Neural cell (in vitro differentiated cells): ENCODE measurements at regions not wholly inside any gene's neighbourhood (a gene's known extent, or its start where the extent isn't known, plus 50 kb on each side); places are given as distances from the start of the nearest gene placed in this dataset.

ENCODE experiments used
- H2AFZ ChIP-seq: fragments of 200-600, 300-800 bp; sonication (generic), shearing (Covaris generic); 2 replicates; pipeline ENCODE4 v1.6.0; 2014; ENCODE audit warnings: low read depth, mild to moderate bottlenecking, antibody characterized with exemption, low read length, moderate library complexity
- H3F3A ChIP-seq: fragments of 200-600 bp; shearing (Covaris generic); 2 replicates; pipeline ENCODE4 v1.6.1; 2016; ENCODE audit warnings: mild to moderate bottlenecking, moderate library complexity, mixed read lengths, antibody characterized with exemption, low read length; ENCODE audit not compliant: insufficient read depth, poor library complexity, severe bottlenecking
- H3K27ac ChIP-seq: fragments of 200-600, 300-800 bp; sonication (generic), shearing (Covaris generic); 2 replicates; pipeline ENCODE4 v1.5.1; 2014; ENCODE audit warnings: mild to moderate bottlenecking, low read length, moderate library complexity
- H3K27me3 ChIP-seq: fragments of 300-800, 200-600 bp; sonication (generic), shearing (Covaris generic); 2 replicates; pipeline ENCODE4 v1.6.0; 2014; ENCODE audit warnings: mild to moderate bottlenecking, low read depth, low read length, moderate library complexity; ENCODE audit not compliant: insufficient read depth
- H3K36me3 ChIP-seq: fragments of 300-800, 200-600 bp; sonication (generic), shearing (Covaris generic); 2 replicates; pipeline ENCODE4 v1.5.1; 2014; ENCODE audit warnings: mild to moderate bottlenecking, antibody characterized with exemption, low read length, moderate library complexity; ENCODE audit not compliant: insufficient read depth
- H3K4me2 ChIP-seq: fragments of 300-800, 200-600 bp; sonication (generic), shearing (Covaris generic); 2 replicates; pipeline ENCODE4 v1.6.0; 2014; ENCODE audit warnings: mild to moderate bottlenecking, low read length
- H3K4me3 ChIP-seq: fragments of 300-800, 200-600 bp; sonication (generic), shearing (Covaris generic); 2 replicates; pipeline ENCODE4 v1.5.1; 2014; ENCODE audit warnings: mild to moderate bottlenecking, low read length, moderate library complexity
- H3K79me2 ChIP-seq: fragments of 200-600 bp; shearing (Covaris generic); replicated peaks from 2 replicates; pipeline ENCODE4 v1.6.0; 2014; ENCODE audit warnings: mild to moderate bottlenecking, low read length, moderate library complexity; ENCODE audit not compliant: insufficient read depth
- H3K9ac ChIP-seq: fragments of 300-800, 200-600 bp; sonication (generic), shearing (Covaris generic); 2 replicates; pipeline ENCODE4 v1.6.1; 2016; ENCODE audit warnings: mild to moderate bottlenecking, low read length, mixed read lengths
- H3K9me2 ChIP-seq: fragments of 200-600 bp; shearing (Covaris generic); 2 replicates; pipeline ENCODE4 v1.6.1; 2016; ENCODE audit warnings: mild to moderate bottlenecking, low read length, mixed read lengths; ENCODE audit not compliant: insufficient read depth
- H3K9me3 ChIP-seq: fragments of 200-600, 300-800 bp; sonication (generic), shearing (Covaris generic); 2 replicates; pipeline ENCODE4 v1.6.1; 2016; ENCODE audit warnings: mild to moderate bottlenecking, mixed run types, low read length, moderate library complexity, mixed read lengths
- H4K20me1 ChIP-seq: fragments of 200-600 bp; shearing (Covaris generic); 2 replicates; pipeline ENCODE4 v1.6.1; 2016; ENCODE audit warnings: mild to moderate bottlenecking, mixed run types; ENCODE audit not compliant: insufficient read depth
- CTCF ChIP-seq: fragments of 450-650 bp; IDR thresholded peaks from 2 replicates; pipeline ENCODE4 v1.5.1; 2014; ENCODE audit warnings: antibody characterized with exemption, mild to moderate bottlenecking, moderate library complexity; ENCODE audit not compliant: poor library complexity, severe bottlenecking
- EP300 ChIP-seq: fragments of 450-650 bp; conservative IDR thresholded peaks from 2 replicates; pipeline ENCODE4 v1.6.1; 2014; ENCODE audit warnings: antibody characterized with exemption, mild to moderate bottlenecking, moderate library complexity; ENCODE audit not compliant: poor library complexity, severe bottlenecking
- EZH2 ChIP-seq: fragments of 200-600, 300-800 bp; shearing (Covaris generic), sonication (generic); IDR thresholded peaks from 2 replicates; pipeline ENCODE4 v1.6.1; 2014; ENCODE audit warnings: antibody characterized with exemption, low read length, borderline replicate concordance, mild to moderate bottlenecking; ENCODE audit not compliant: insufficient read depth, poor library complexity, severe bottlenecking
- MXI1 ChIP-seq: fragments of 450-650 bp; conservative IDR thresholded peaks from 2 replicates; pipeline ENCODE4 v1.6.1; 2014; ENCODE audit warnings: antibody characterized with exemption, mild to moderate bottlenecking; ENCODE audit not compliant: poor library complexity, severe bottlenecking
- POLR2AphosphoS5 ChIP-seq: IDR thresholded peaks from 2 replicates; pipeline ENCODE4 v1.6.1; 2012
- RAD21 ChIP-seq: fragments of 450-650 bp; conservative IDR thresholded peaks from 2 replicates; pipeline ENCODE4 v1.6.1; 2014; ENCODE audit warnings: antibody characterized with exemption, mild to moderate bottlenecking, moderate library complexity
- SMC3 ChIP-seq: fragments of 450-650 bp; conservative IDR thresholded peaks from 2 replicates; pipeline ENCODE4 v1.6.1; 2014; ENCODE audit warnings: antibody characterized with exemption, mild to moderate bottlenecking, moderate library complexity; ENCODE audit not compliant: poor library complexity
- TAF1 ChIP-seq: IDR thresholded peaks from 2 replicates; pipeline ENCODE4 v1.6.1; 2012; ENCODE audit warnings: low read depth
- TF ChIP-seq, protein P1 (sequence below): IDR thresholded peaks from 2 replicates; pipeline ENCODE4 v1.6.1; 2012; ENCODE audit warnings: borderline replicate concordance

GRCh38 chr22:49199224-49199623, 628.4 kb downstream of the BRD1 start:
- TF ChIP-seq MXI1 (no peak), EP300 (no peak), CTCF (no peak), TAF1 (no peak), EZH2 (no peak), POLR2AphosphoS5 (no peak), SMC3 (no peak), RAD21 (no peak)
- TF ChIP-seq, protein P1, sequence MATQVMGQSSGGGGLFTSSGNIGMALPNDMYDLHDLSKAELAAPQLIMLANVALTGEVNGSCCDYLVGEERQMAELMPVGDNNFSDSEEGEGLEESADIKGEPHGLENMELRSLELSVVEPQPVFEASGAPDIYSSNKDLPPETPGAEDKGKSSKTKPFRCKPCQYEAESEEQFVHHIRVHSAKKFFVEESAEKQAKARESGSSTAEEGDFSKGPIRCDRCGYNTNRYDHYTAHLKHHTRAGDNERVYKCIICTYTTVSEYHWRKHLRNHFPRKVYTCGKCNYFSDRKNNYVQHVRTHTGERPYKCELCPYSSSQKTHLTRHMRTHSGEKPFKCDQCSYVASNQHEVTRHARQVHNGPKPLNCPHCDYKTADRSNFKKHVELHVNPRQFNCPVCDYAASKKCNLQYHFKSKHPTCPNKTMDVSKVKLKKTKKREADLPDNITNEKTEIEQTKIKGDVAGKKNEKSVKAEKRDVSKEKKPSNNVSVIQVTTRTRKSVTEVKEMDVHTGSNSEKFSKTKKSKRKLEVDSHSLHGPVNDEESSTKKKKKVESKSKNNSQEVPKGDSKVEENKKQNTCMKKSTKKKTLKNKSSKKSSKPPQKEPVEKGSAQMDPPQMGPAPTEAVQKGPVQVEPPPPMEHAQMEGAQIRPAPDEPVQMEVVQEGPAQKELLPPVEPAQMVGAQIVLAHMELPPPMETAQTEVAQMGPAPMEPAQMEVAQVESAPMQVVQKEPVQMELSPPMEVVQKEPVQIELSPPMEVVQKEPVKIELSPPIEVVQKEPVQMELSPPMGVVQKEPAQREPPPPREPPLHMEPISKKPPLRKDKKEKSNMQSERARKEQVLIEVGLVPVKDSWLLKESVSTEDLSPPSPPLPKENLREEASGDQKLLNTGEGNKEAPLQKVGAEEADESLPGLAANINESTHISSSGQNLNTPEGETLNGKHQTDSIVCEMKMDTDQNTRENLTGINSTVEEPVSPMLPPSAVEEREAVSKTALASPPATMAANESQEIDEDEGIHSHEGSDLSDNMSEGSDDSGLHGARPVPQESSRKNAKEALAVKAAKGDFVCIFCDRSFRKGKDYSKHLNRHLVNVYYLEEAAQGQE, result no peak
- H3K36me3 ChIP-seq, result no peaks in the 10 kb centered on the region
- H3K9ac ChIP-seq, result no peak overlapping the region
- H3K9me2 ChIP-seq, result no peaks in the 10 kb centered on the region
- no peak overlapping the region for H2AFZ ChIP-seq
- H3K9me3 ChIP-seq, result no peaks in the 10 kb centered on the region
- H3K4me3 ChIP-seq, result no peak overlapping the region
- H3K27me3 ChIP-seq, result no peaks in the 10 kb centered on the region
- no peaks in the 10 kb centered on the region for H3K79me2 ChIP-seq
- no peak overlapping the region for H3K27ac ChIP-seq
- no peak overlapping the region for H3K4me2 ChIP-seq
- H3F3A ChIP-seq, result no peaks in the 10 kb centered on the region
- no peaks in the 10 kb centered on the region for H4K20me1 ChIP-seq

GRCh38 chr22:49198705-49199084, 629.0 kb downstream of the BRD1 start:
- H3K4me3 ChIP-seq, result no peak overlapping the region
- H3K4me2 ChIP-seq, result no peak overlapping the region
- H3F3A ChIP-seq, result no peaks in the 10 kb centered on the region
- TF ChIP-seq TAF1 (no peak), RAD21 (no peak), SMC3 (no peak), EZH2 (no peak), CTCF (no peak), EP300 (no peak), MXI1 (no peak), POLR2AphosphoS5 (no peak)
- TF ChIP-seq, protein P1, result no peak
- no peaks in the 10 kb centered on the region for H3K9me2 ChIP-seq
- no peaks in the 10 kb centered on the region for H4K20me1 ChIP-seq
- no peak overlapping the region for H3K9ac ChIP-seq
- no peaks in the 10 kb centered on the region for H3K9me3 ChIP-seq
- no peak overlapping the region for H2AFZ ChIP-seq
- H3K27me3 ChIP-seq, result no peaks in the 10 kb centered on the region
- no peak overlapping the region for H3K27ac ChIP-seq
- no peaks in the 10 kb centered on the region for H3K79me2 ChIP-seq
- H3K36me3 ChIP-seq, result no peaks in the 10 kb centered on the region
